ENCODE measurements at regions not wholly inside any gene's neighbourhood (a gene's known extent, or its start where the extent isn't known, plus 50 kb on each side); places are given as distances from the start of the nearest gene placed in this dataset.

- Histone ChIP-seq H2BK120ac (replicated peaks; ENCODE audit: low read depth, low read length) (no peak overlapping the region), H3K4me1 (replicated peaks in 1 of 4; ENCODE audit: control insufficient read depth in 3 of 4, insufficient read depth in 4 of 4, low read length in 3 of 4) (peaks cover 0 to 5% (median 3%) of the 10 kb centered on the region in 4 experiments; a peak in 2 of 7 replicates), H3K4me2 (ENCODE audit: insufficient read depth in 1 of 2, low read depth in 2 of 2, low read length in 2 of 2) (no peak overlapping the region), H2BK15ac (ENCODE audit: low read length) (no peak overlapping the region), H3K56ac (replicated peaks; ENCODE audit: insufficient read length, low read depth, low read length) (no peak overlapping the region), H4K20me1 (replicated peaks in 1 of 2; ENCODE audit: control insufficient read depth in 1 of 2, insufficient read depth in 2 of 2, low read length in 2 of 2) (no peaks in the 10 kb centered on the region), H2BK12ac (ENCODE audit: low read depth, low read length) (no peak overlapping the region), H3K27ac (ENCODE audit: low read depth, low read length) (no peak overlapping the region), H4K5ac (ENCODE audit: insufficient read length, low read depth, low read length) (no peak overlapping the region), H3K36me3 (ENCODE audit: control insufficient read depth in 2 of 4, insufficient read depth in 4 of 4, low read length in 3 of 4) (0 out of 8 replicates have a peak, but pooled peaks cover 0 to 2% (median 0%) of the 10 kb centered on the region in 4 experiments), H3K79me1 (ENCODE audit: low read depth, low read length) (no peaks in the 10 kb centered on the region), H3K9ac (replicated peaks in 1 of 4; ENCODE audit: extremely low read depth in 1 of 4, low read depth in 3 of 4, low read length in 3 of 4) (no peak overlapping the region), H3K79me2 (ENCODE audit: control insufficient read depth in 1 of 2, insufficient read depth in 2 of 2, low read length in 2 of 2) (no peaks in the 10 kb centered on the region), H2BK20ac (ENCODE audit: low read length) (no peak overlapping the region), H3K23ac (ENCODE audit: insufficient read length) (no peak overlapping the region), H3K27me3 (replicated peaks in 1 of 4; ENCODE audit: control insufficient read depth in 3 of 4, extremely low read depth in 1 of 4, insufficient read depth in 3 of 4, low read length in 3 of 4) (no peaks in the 10 kb centered on the region), H3K4me3 (ENCODE audit: extremely low read depth in 1 of 4, insufficient read depth in 2 of 4, low read depth in 3 of 4, low read length in 4 of 4) (no peak overlapping the region), H3K14ac (ENCODE audit: insufficient read length) (no peak overlapping the region), H3K23me2 (ENCODE audit: low read depth, low read length) (no peaks in the 10 kb centered on the region), H4K8ac (ENCODE audit: extremely low read depth, insufficient read depth, low read length) (no peak overlapping the region), H3K9me3 (ENCODE audit: insufficient read depth in 2 of 2, low read depth in 1 of 2, low read length in 1 of 2) (peaks cover 5 to 9% of the 10 kb centered on the region in 2 experiments), H3K4ac (replicated peaks; ENCODE audit: insufficient read length, low read depth, low read length) (no peak overlapping the region), H2AK5ac (ENCODE audit: low read depth, low read length) (no peak overlapping the region), H4K91ac (replicated peaks; ENCODE audit: insufficient read length, low read length) (no peak overlapping the region), H2AFZ (ENCODE audit: low read length) (no peak overlapping the region), H3K18ac (ENCODE audit: extremely low read depth, low read length) (no peak overlapping the region), H2BK5ac (ENCODE audit: low read depth, low read length) (no peak overlapping the region)
- TF ChIP-seq ATF3 (IDR thresholded peaks at IDR 0.05; ENCODE audit: insufficient read depth, low read depth, low read length) (no peak), ATF2 (IDR thresholded peaks at IDR 0.05; ENCODE audit: low read length) (no peak), CTCF (IDR thresholded peaks at IDR 0.05; ENCODE audit: control extremely low read depth in 1 of 3, insufficient read depth in 1 of 3, low read depth in 1 of 3, low read length in 3 of 3) (no peak), TAF1 (IDR thresholded peaks at IDR 0.05; ENCODE audit: low read depth, low read length) (no peak), CREB1 (IDR thresholded peaks at IDR 0.05) (no peak), SP1 (IDR thresholded peaks at IDR 0.05; ENCODE audit: low read depth, low read length) (no peak), CEBPB (IDR thresholded peaks at IDR 0.05; ENCODE audit: low read depth, low read length) (no peak)
- DNase-seq (ENCODE audit: low read depth in 1 of 2, low spot score in 2 of 2) (no peak), FAIRE-seq (no peak)
- POLR2A ChIA-PET (ENCODE audit: partially characterized antibody): no interaction called here
- CTCF ChIA-PET (ENCODE audit: partially characterized antibody): interaction anchor here (4.6 kb wide), 1 partner anchor 207 kb away, joined by 29 read pairs; no protein-coding TSS in a partner anchor
Measured at GRCh38 chr11:34793666-34794065, 122.5 kb downstream of the APIP start.

Data from H1 (cell line).